ENCODE measurements at regions not wholly inside any gene's neighbourhood (a gene's known extent, or its start where the extent isn't known, plus 50 kb on each side); places are given as distances from the start of the nearest gene placed in this dataset.

- no peak for DNase-seq
Measured at GRCh38 chr6:144739873-144740272, 454.7 kb downstream of the UTRN start.

- DNase-seq: no peak
Measured at GRCh38 chr6:144741659-144742058, 456.5 kb downstream of the UTRN start.

DNA sequence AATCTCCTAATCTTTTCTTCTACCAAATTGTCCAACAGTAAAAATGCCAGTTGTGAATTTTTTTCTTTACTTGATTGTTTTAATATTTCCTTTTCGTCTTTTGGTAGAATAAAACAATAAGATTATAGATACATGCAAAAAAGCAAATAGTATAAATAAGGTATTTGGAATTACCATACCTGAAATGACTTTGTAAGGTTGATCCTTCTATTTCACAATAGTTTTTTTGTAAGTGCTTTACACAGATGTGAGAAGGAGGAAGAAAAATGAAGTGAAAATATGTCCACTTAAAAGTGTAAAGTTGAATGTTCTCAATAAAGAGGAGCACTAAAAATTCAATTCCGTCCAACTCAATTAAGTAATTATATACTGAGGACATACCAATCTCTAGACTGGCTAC, 457.6 kb downstream of the UTRN start:
- no peak for DNase-seq

DNA sequence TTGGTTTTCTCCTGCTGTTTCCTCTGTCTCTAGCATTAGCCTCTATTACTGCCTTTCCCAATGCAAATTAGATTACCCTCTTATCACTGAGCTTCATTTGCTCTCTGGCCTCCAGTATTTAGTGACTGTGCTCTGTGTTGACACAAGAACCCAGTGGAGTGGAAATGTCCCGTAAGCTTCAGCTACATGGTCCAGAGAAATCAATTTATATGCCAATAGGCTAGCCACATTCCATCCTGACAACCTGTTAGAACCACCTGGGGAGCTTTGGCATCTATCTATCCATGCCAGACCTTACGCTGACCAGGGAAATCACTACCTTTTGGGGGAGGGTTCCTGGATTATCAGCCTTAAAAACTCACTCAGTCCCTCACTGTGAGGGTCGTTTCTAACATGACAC, 459.6 kb downstream of the UTRN start:
- no peak for DNase-seq

- no peak for DNase-seq
Measured at GRCh38 chr6:144745439-144745838, 460.3 kb downstream of the UTRN start.

GRCh38 chr6:144746902-144747469, 461.9 kb downstream of the UTRN start:
- DNase-seq: no peak

- DNase-seq: no peak
Measured at GRCh38 chr6:144749263-144749662, 464.1 kb downstream of the UTRN start.

GRCh38 chr6:144753023-144753705, 468.0 kb downstream of the UTRN start:
- no peak for DNase-seq

DNA sequence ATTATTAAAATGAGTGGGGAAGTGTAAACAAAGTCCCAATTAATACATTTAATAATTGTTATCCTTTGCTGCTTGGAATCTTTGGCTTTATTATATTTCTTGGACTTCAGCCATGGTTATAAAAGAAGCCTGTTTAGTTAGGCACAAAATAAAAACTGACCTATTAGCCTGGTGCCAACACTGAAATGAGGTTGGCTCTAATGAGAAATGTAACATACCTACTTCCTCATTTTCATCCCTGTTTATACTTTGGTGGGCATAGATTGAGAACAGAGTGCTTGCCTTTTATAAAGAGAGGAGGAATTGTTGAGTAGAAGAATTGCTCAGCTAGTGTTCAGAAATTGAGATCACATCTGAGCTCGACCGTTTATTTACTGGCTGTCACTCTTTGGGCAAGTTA, 471.3 kb downstream of the UTRN start:
- DNase-seq: no peak

- no peak for DNase-seq
Measured at GRCh38 chr6:144757299-144757698, 472.2 kb downstream of the UTRN start.

GRCh38 chr6:144757730-144758129, 472.6 kb downstream of the UTRN start:
- no peak for DNase-seq

GRCh38 chr6:144758602-144759001, 473.5 kb downstream of the UTRN start:
- DNase-seq: no peak

DNA sequence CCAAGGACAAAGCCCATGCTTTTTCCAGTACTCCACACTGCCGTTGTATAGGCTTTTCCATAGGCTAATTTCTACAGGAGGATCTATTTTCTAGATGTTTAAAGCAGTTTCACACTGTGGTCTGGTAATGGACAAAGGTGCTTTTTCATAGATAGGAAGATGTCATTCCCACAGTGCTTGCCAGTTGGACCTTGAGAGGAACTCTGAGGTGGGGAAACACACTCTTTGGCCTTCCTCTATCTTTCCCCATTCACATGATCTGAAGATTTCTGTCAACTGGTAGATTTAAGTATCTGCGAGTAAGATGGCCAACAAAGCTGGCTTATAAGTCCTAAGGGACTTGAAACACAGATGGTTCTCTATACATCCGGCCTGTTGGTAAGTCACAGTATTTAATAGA, 477.3 kb downstream of the UTRN start:
- DNase-seq: no peak

- DNase-seq: no peak
Measured at GRCh38 chr6:144767051-144767450, 481.9 kb downstream of the UTRN start.

DNA sequence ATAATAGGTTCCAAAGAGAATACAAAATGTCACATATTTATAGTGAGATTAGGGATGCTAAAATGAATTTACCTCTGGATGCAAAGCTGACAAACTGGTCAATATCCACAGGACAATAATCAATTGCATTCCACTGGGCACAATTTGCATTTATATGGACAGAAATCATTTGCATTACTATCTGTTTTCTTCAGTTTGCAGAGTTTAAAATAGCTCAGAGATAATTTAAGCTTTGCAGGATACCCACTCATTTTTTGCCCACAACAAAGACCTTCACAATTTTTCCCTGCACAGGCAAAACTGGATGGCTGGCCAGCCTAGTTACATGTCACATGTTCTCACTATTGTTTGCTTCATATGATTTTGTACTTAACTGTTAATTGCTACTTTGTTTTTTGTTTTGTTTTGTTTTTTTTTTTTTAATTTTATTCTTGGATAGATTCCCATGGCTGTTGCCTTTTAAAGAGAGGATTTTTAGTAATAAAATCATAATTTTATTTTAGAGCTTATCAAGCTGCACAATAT, 483.5 kb downstream of the UTRN start:
- no peak for DNase-seq

GRCh38 chr6:144769142-144769541, 484.0 kb downstream of the UTRN start:
- no peak for DNase-seq

- DNase-seq: no peak
Measured at GRCh38 chr6:144776031-144776819, 491.1 kb downstream of the UTRN start.

DNA sequence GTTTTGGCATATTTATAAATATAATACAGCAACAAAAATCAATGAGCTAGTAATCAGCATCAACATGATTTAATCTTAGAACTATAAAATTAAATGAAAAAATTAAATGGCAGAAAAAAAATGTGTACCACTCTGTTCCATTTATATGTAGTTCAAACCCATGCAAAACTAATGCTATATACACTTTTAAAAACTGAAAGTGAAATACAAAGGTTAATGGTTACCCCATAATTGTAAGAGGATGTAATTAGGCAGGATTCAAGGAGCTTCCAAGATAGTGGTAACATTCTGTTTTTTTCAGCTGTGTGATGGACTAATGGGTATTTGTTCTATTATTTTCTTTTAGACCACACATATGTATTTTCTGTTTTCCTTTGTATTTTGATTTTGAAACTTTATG, 492.1 kb downstream of the UTRN start:
- no peak for DNase-seq

- no peak for DNase-seq
Measured at GRCh38 chr6:144778056-144778455, 492.9 kb downstream of the UTRN start.

GRCh38 chr6:144778773-144779492, 493.8 kb downstream of the UTRN start:
- no peak for DNase-seq

DNA sequence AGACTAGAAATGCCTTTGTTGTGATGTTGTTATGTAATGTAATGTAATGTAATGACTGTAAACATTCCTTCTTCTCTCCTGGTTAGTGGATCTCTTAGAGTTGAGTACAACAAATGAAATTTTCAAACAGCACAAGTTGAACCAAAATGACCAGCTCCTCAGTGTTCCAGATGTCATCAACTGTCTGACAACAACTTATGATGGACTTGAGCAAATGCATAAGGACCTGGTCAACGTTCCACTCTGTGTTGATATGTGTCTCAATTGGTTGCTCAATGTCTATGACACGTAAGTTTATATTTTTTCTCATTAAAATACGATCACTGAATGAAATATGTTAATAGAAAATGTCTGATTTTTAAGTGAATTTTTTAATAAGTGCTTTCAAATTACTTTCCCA, 496.7 kb downstream of the UTRN start:
- DNase-seq: no peak

- DNase-seq: no peak
Measured at GRCh38 chr6:144782634-144783033, 497.5 kb downstream of the UTRN start.

DNA sequence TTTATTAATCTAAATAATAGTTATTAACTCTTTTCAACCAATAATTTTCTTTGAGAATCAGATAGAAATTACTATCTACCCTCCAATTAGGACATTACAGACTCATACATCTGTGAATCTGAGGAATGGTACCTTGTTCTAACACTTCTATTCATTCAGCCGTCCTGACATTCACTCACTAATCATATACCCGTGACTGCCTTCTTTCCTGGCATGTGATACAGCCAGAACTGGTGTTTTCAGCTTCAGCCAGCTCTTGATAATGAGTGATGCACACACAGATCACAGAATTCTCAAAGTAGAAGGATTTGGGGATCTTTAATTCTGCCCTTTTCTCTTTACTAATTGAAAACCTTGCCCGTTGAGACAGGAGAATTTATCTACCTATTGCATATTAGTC, 499.9 kb downstream of the UTRN start:
- DNase-seq: no peak
